ENCODE measurements at regions not wholly inside any gene's neighbourhood (a gene's known extent, or its start where the extent isn't known, plus 50 kb on each side); places are given as distances from the start of the nearest gene placed in this dataset.

DNA sequence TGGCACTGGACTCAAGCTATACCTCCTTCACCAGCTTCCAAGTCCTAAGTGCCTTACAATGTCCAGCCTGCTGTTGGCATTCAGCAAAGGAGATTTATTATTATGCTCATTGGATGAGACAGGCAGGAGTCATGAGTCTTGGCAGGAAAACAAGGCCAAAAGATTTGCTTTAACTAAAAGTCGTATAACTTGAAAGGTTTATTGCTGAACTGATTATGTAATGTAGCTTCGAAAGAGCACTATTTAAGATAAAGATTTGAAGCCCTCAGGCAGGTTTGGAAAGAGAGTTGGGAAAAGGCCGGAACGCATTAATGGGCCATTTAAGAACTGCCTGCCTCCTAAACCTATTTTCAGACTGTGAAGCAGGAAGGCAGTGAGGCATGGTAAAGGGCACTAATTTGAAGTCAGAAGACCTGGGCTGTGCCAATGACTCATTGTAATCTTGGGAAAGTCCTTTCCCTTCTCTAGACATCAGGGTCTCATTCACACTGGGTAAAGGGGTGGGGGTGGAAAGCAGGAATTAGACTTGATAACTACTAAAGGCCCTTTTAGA, 280.5 kb upstream of the EDA2R start:
- Histone ChIP-seq H3K4me3 (replicated peaks in 1 of 2; ENCODE audit: low read depth in 1 of 2, low read length in 2 of 2) (no peak overlapping the region), H3K79me2 (ENCODE audit: insufficient read depth, low read length) (no peaks in the 10 kb centered on the region), H3K4me1 (ENCODE audit: control insufficient read depth in 1 of 2, insufficient read depth in 2 of 2, low read length in 2 of 2) (no peaks in the 10 kb centered on the region), H2AFZ (ENCODE audit: low read depth, low read length, poor library complexity, severe bottlenecking) (no peak overlapping the region), H3K9ac (ENCODE audit: low read length) (no peak overlapping the region), H4K20me1 (ENCODE audit: insufficient read depth) (no peaks in the 10 kb centered on the region), H3K4me2 (ENCODE audit: low read length) (no peak overlapping the region), H3K27me3 (ENCODE audit: insufficient read depth, low read length) (no peaks in the 10 kb centered on the region), H3K36me3 (ENCODE audit: control insufficient read depth in 1 of 2, insufficient read depth in 2 of 2, low read length in 2 of 2) (no peaks in the 10 kb centered on the region), H3K9me2 (ENCODE audit: insufficient read depth) (no peaks in the 10 kb centered on the region), H3K27ac (ENCODE audit: low read depth, low read length) (no peak overlapping the region), H3K9me3 (ENCODE audit: control insufficient read depth in 1 of 2, insufficient read depth in 1 of 2, low read depth in 1 of 2, low read length in 2 of 2) (no peaks in the 10 kb centered on the region)
- no peak for DNase-seq (ENCODE audit: low read depth, low spot score)
- ATAC-seq = no peak
- TF ChIP-seq TCF7L2 (IDR thresholded peaks at IDR 0.05; ENCODE audit: borderline replicate concordance, extremely low read depth, insufficient read depth, insufficient read length) = no peak
- no peak for TF ChIP-seq SRF (IDR thresholded peaks at IDR 0.05; ENCODE audit: low read depth)
- TF ChIP-seq ATF3 (IDR thresholded peaks at IDR 0.05) = no peak
- no peak for TF ChIP-seq EGR1 (IDR thresholded peaks at IDR 0.05; ENCODE audit: low read depth)
- TF ChIP-seq, protein P1, sequence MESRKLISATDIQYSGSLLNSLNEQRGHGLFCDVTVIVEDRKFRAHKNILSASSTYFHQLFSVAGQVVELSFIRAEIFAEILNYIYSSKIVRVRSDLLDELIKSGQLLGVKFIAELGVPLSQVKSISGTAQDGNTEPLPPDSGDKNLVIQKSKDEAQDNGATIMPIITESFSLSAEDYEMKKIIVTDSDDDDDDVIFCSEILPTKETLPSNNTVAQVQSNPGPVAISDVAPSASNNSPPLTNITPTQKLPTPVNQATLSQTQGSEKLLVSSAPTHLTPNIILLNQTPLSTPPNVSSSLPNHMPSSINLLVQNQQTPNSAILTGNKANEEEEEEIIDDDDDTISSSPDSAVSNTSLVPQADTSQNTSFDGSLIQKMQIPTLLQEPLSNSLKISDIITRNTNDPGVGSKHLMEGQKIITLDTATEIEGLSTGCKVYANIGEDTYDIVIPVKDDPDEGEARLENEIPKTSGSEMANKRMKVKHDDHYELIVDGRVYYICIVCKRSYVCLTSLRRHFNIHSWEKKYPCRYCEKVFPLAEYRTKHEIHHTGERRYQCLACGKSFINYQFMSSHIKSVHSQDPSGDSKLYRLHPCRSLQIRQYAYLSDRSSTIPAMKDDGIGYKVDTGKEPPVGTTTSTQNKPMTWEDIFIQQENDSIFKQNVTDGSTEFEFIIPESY (IDR thresholded peaks at IDR 0.05; ENCODE audit: extremely low read depth, insufficient replicate concordance, low read length) = no peak
- TF ChIP-seq EZH2 (IDR thresholded peaks at IDR 0.05) = no peak
- TF ChIP-seq RAD21 (IDR thresholded peaks at IDR 0.05; ENCODE audit: low read depth) = no peak
- TF ChIP-seq, protein P2, sequence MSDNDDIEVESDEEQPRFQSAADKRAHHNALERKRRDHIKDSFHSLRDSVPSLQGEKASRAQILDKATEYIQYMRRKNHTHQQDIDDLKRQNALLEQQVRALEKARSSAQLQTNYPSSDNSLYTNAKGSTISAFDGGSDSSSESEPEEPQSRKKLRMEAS (IDR thresholded peaks at IDR 0.05) = no peak
- no peak for TF ChIP-seq CEBPB (IDR thresholded peaks at IDR 0.05; ENCODE audit: low read depth)
- no peak for TF ChIP-seq POLR2A (IDR thresholded peaks at IDR 0.05; ENCODE audit: borderline replicate concordance, extremely low read depth, insufficient read depth, insufficient read length)
- TF ChIP-seq POLR2AphosphoS5 (IDR thresholded peaks at IDR 0.05; ENCODE audit: low read depth, low read length) = no peak
- TF ChIP-seq YY1 (IDR thresholded peaks at IDR 0.05; ENCODE audit: extremely low read depth, insufficient replicate concordance, low read depth, low read length) = no peak
- TF ChIP-seq, protein P3, sequence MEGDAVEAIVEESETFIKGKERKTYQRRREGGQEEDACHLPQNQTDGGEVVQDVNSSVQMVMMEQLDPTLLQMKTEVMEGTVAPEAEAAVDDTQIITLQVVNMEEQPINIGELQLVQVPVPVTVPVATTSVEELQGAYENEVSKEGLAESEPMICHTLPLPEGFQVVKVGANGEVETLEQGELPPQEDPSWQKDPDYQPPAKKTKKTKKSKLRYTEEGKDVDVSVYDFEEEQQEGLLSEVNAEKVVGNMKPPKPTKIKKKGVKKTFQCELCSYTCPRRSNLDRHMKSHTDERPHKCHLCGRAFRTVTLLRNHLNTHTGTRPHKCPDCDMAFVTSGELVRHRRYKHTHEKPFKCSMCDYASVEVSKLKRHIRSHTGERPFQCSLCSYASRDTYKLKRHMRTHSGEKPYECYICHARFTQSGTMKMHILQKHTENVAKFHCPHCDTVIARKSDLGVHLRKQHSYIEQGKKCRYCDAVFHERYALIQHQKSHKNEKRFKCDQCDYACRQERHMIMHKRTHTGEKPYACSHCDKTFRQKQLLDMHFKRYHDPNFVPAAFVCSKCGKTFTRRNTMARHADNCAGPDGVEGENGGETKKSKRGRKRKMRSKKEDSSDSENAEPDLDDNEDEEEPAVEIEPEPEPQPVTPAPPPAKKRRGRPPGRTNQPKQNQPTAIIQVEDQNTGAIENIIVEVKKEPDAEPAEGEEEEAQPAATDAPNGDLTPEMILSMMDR (IDR thresholded peaks at IDR 0.05 in 2 of 3, conservative IDR thresholded peaks at IDR 0.05 in 1 of 3; ENCODE audit: borderline replicate concordance in 1 of 3, insufficient read depth in 1 of 3, low read depth in 2 of 3, low read length in 2 of 3) = no peak
- TF ChIP-seq FOSL1 (IDR thresholded peaks at IDR 0.05; ENCODE audit: low read depth) = no peak
- intact Hi-C loops (cut with micrococcal nuclease) = no loop called here
- CTCF ChIA-PET = no interaction called here
- RAD21 ChIA-PET (ENCODE audit: low non-redundant PET in 1 of 2, low total read pairs in 2 of 2, uncharacterized antibody in 2 of 2, unreplicated experiment in 2 of 2) = no interaction called here
- no TSS peak for BruUV-seq (replicated peaks)
- POLR2A ChIA-PET = no interaction called here

Data from HCT116 (cell line).